ENCODE measurements at regions not wholly inside any gene's neighbourhood (a gene's known extent, or its start where the extent isn't known, plus 50 kb on each side); places are given as distances from the start of the nearest gene placed in this dataset.

DNA sequence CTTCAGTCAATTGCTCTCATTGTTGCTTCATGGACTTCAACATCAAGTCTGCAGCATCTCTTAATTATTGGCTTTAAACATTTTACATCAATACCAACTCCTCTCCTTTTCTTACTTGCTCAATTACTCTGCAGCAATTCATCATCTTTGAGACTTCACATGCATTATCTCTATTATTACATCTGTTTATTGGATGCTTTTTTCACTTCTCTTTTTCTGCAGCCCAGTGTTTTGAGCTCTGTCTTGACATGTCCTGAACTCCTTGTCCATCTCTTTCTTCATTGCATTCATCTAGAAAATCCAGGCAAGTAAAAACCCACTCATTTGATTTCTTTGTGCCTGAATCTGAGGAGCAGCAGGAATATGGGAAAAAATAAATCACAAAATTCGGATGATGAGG, 647.9 kb downstream of the PLCL1 start:
- WGBS, 2 donors, result 77 to 86% methylated on average over 1 of the region's 1 CpG
- Histone ChIP-seq H3K4me3 (replicated peaks in 1 of 3) (no peak overlapping the region), H3K27me3 (no peaks in the 10 kb centered on the region), H3K36me3 (no peaks in the 10 kb centered on the region), H3K27ac (no peak overlapping the region), H3K9me3 (no peaks in the 10 kb centered on the region), H3K4me1 (no peaks in the 10 kb centered on the region)
- intact Hi-C loops (cut with DNase I), result no loop called here
- DNase-seq, result no peak
- no peak for TF ChIP-seq POLR2A (IDR thresholded peaks at IDR 0.05)
- TF ChIP-seq, protein P1, sequence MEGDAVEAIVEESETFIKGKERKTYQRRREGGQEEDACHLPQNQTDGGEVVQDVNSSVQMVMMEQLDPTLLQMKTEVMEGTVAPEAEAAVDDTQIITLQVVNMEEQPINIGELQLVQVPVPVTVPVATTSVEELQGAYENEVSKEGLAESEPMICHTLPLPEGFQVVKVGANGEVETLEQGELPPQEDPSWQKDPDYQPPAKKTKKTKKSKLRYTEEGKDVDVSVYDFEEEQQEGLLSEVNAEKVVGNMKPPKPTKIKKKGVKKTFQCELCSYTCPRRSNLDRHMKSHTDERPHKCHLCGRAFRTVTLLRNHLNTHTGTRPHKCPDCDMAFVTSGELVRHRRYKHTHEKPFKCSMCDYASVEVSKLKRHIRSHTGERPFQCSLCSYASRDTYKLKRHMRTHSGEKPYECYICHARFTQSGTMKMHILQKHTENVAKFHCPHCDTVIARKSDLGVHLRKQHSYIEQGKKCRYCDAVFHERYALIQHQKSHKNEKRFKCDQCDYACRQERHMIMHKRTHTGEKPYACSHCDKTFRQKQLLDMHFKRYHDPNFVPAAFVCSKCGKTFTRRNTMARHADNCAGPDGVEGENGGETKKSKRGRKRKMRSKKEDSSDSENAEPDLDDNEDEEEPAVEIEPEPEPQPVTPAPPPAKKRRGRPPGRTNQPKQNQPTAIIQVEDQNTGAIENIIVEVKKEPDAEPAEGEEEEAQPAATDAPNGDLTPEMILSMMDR (IDR thresholded peaks at IDR 0.05), result no peak

DNA sequence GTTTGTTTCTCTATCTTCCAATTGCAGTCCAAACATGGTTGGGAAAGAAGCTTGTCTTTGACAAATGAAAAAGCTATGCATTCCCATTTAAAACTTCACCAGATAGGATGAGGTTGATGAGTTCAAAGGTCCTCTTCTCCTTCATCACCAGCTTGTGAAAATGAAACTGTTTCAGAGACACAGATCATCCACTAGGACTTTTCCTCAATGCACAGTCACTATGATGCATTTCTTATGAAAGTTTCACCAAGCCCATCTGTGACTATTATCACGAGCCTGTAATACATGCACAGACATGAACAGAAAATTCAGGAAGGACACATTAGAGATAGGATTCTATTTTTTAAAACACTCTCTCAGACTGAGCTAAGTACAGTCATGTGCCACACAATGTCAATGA, 644.4 kb downstream of the PLCL1 start:
- intact Hi-C loops (cut with DNase I), result no loop called here
- no peak for TF ChIP-seq POLR2A (IDR thresholded peaks at IDR 0.05)
- TF ChIP-seq, protein P1 (IDR thresholded peaks at IDR 0.05), result no peak
- Histone ChIP-seq H3K4me3 (replicated peaks in 1 of 3) (no peak overlapping the region), H3K27ac (no peak overlapping the region), H3K9me3 (no peaks in the 10 kb centered on the region), H3K27me3 (no peaks in the 10 kb centered on the region), H3K36me3 (no peaks in the 10 kb centered on the region), H3K4me1 (no peaks in the 10 kb centered on the region)
- no peak for DNase-seq
- 79 to 92% methylated on average over 1 of the region's 1 CpG for WGBS, 2 donors

DNA sequence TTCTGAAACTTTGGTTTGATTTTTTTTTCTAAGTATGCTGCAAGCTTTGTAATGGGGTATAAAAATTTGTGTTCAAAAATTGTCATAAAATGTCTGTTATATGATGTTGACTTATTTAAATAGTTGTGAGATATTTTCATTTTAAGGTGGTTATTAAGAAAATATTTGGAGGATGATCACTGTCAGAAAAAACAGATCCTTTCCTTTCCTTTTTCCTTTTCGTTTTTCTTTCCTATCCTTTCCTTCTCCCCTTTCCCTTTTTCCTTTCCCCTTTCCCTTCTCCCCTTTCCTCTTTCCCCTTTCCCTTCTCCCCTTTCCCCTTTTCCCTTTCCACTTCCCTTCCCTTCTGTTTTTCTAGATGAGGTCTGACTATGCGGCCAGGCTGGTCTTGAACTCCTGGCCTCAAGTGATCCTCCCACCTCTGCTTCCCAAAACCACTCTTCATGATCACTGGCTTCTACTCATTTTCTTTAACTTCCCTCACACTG, 640.5 kb downstream of the PLCL1 start:
- Histone ChIP-seq H3K27me3 (no peaks in the 10 kb centered on the region), H3K4me3 (replicated peaks in 1 of 3) (no peak overlapping the region), H3K9me3 (no peaks in the 10 kb centered on the region), H3K4me1 (no peaks in the 10 kb centered on the region), H3K27ac (no peak overlapping the region), H3K36me3 (no peaks in the 10 kb centered on the region)
- intact Hi-C loops (cut with DNase I), result no loop called here
- WGBS, 2 donors, result 77 to 78% methylated on average over 2 of the region's 2 CpGs
- DNase-seq, result no peak
- TF ChIP-seq POLR2A (IDR thresholded peaks at IDR 0.05), result no peak
- TF ChIP-seq, protein P1 (IDR thresholded peaks at IDR 0.05), result no peak

DNA sequence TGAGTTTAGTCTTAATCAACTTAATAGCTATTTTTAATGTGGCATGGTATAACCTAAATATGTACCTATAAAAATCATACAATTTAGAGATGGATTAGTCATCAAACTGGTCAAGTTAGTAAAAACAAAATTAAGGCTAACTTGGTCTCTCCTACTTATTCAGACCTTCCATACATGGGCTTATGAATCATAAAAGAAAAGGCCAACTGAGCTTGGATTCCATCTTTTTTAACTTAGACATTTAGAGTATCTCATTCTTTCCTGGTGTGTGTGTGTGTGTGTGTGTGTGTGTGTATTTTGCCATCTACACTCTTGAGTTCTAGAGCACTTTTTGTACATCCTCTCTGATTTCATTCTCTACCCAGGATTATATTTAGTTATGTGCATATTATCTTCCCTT, 637.5 kb downstream of the PLCL1 start:
- no peaks in the 10 kb centered on the region for H3K27me3 ChIP-seq
- intact Hi-C loops (cut with DNase I), result no loop called here
- H3K36me3 ChIP-seq, result no peaks in the 10 kb centered on the region
- TF ChIP-seq, protein P1 (IDR thresholded peaks at IDR 0.05), result no peak
- TF ChIP-seq POLR2A (IDR thresholded peaks at IDR 0.05), result no peak
- H3K27ac ChIP-seq, result no peak overlapping the region
- no peaks in the 10 kb centered on the region for H3K4me1 ChIP-seq
- no peak for DNase-seq
- H3K4me3 ChIP-seq (replicated peaks in 1 of 3), result no peak overlapping the region
- H3K9me3 ChIP-seq, result no peaks in the 10 kb centered on the region

DNA sequence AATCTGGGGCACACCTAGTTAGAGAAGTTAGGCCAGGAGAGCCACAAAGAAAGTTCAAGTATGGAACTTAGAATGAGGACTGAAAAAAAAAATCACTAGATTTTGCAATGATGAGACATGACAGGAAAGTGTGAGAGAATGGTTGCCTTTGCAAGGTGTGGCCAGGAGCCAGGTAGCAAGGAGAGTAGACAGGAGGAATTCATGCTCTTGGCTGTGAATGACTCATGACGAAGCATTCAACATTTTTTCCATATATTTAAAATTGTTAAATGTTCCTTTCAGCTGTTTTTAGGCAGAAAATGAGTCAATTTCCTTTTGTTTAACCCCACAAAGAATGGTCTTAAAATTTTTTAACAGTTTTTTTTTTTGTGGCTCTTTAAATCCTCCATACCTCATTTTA, 636.9 kb downstream of the PLCL1 start:
- DNase-seq, result no peak
- WGBS, 2 donors, result 48 to 65% methylated on average over 1 of the region's 1 CpG
- Histone ChIP-seq H3K4me3 (replicated peaks in 1 of 3) (no peak overlapping the region), H3K27ac (no peak overlapping the region), H3K27me3 (no peaks in the 10 kb centered on the region), H3K9me3 (no peaks in the 10 kb centered on the region), H3K4me1 (no peaks in the 10 kb centered on the region), H3K36me3 (no peaks in the 10 kb centered on the region)
- TF ChIP-seq, protein P1 (IDR thresholded peaks at IDR 0.05), result no peak
- TF ChIP-seq POLR2A (IDR thresholded peaks at IDR 0.05), result no peak
- intact Hi-C loops (cut with DNase I), result no loop called here

Data from thyroid gland (tissue), 4 donors.